Stimulated activated CD8-positive, alpha-beta memory T cell treated with anti-CD3 and anti-CD28 coated beads, Interleukin-2, amount 100 ng/mL, for 48 hours (primary cell): ENCODE measurements at regions not wholly inside any gene's neighbourhood (a gene's known extent, or its start where the extent isn't known, plus 50 kb on each side); places are given as distances from the start of the nearest gene placed in this dataset.

ENCODE experiments used
- DNase-seq, 2 donors: peaks; one replicate each; pipeline ENCODE4 v3.0.0-alpha.2; 2020; ENCODE audit warnings: low read depth in 2 of 2

GRCh38 chr13:22009500-22009899 lies 338.6 kb downstream of the FGF9 start:
- DNase-seq, result no peak

- DNase-seq, result no peak
Observed at GRCh38 chr13:22009937-22010336, 339.1 kb downstream of the FGF9 start.

GRCh38 chr13:22012686-22013085 lies 341.8 kb downstream of the FGF9 start:
- DNase-seq, result no peak

GRCh38 chr13:22014469-22014868 lies 343.6 kb downstream of the FGF9 start:
- no peak for DNase-seq

- DNase-seq, result no peak
Observed at GRCh38 chr13:22017226-22017625, 346.4 kb downstream of the FGF9 start.

GRCh38 chr13:22018076-22018835 lies 347.4 kb downstream of the FGF9 start:
- no peak for DNase-seq

- DNase-seq, result no peak
Observed at GRCh38 chr13:22018836-22019210, 347.9 kb downstream of the FGF9 start.

GRCh38 chr13:22024381-22024994 lies 353.6 kb downstream of the FGF9 start:
- no peak for DNase-seq

- no peak for DNase-seq
Observed at GRCh38 chr13:22027566-22027965, 356.7 kb downstream of the FGF9 start.

GRCh38 chr13:22028831-22029230 lies 358.0 kb downstream of the FGF9 start:
- DNase-seq, result no peak

- no peak for DNase-seq
Observed at GRCh38 chr13:22030321-22030720, 359.4 kb downstream of the FGF9 start.

- no peak for DNase-seq
Observed at GRCh38 chr13:22031702-22032286, 360.9 kb downstream of the FGF9 start.

GRCh38 chr13:22032905-22033304 lies 362.0 kb downstream of the FGF9 start:
- no peak for DNase-seq

GRCh38 chr13:22039961-22040360 lies 369.1 kb downstream of the FGF9 start:
- no peak for DNase-seq

GRCh38 chr13:22040810-22041364 lies 370.0 kb downstream of the FGF9 start:
- DNase-seq, result no peak

- DNase-seq, result no peak
Observed at GRCh38 chr13:22041741-22042140, 370.9 kb downstream of the FGF9 start.

GRCh38 chr13:22047082-22047784 lies 376.4 kb downstream of the FGF9 start:
- DNase-seq, result no peak

- no peak for DNase-seq
Observed at GRCh38 chr13:22047785-22048104, 376.9 kb downstream of the FGF9 start.

- DNase-seq, result no peak
Observed at GRCh38 chr13:22049384-22049783, 378.5 kb downstream of the FGF9 start.

GRCh38 chr13:22050951-22051563 lies 380.2 kb downstream of the FGF9 start:
- DNase-seq, result no peak

- no peak for DNase-seq
Observed at GRCh38 chr13:22053053-22053452, 382.2 kb downstream of the FGF9 start.

- DNase-seq, result no peak
Observed at GRCh38 chr13:22055259-22055658, 384.4 kb downstream of the FGF9 start.
